H1 (cell line): ENCODE measurements at regions not wholly inside any gene's neighbourhood (a gene's known extent, or its start where the extent isn't known, plus 50 kb on each side); places are given as distances from the start of the nearest gene placed in this dataset.

ENCODE experiments used
- CTCF ChIA-PET: fragments of 300-600 bp; sonication (Branson Sonifier 250); formaldehyde crosslinking; loops from one replicate; lab custom pipeline; 2021; ENCODE audit not compliant: partially characterized antibody; lab: Charles Lee
- POLR2A ChIA-PET: fragments of 300-600 bp; sonication (Branson Sonifier 250); formaldehyde crosslinking; loops from one replicate; lab custom pipeline; 2021; ENCODE audit warnings: inconsistent platforms; ENCODE audit not compliant: partially characterized antibody; lab: Charles Lee
- DNase-seq, 2 experiments: peaks; one replicate each; pipeline versions ENCODE4 v3.0.0 to v3.0.0-alpha.2; 2010 to 2022; ENCODE audit warnings: low spot score in 2 of 2, low read depth in 1 of 2, mixed read lengths in 1 of 2
- FAIRE-seq: peaks from 2 replicates; lab custom pipeline; 2011; peaks lifted over from hg19 to GRCh38; lab: Jason Lieb, UNC
- H2AFZ ChIP-seq: 2 replicates; pipeline ENCODE4 v1.8.1; 2012; ENCODE audit warnings: low read length, inconsistent platforms
- H2AK5ac ChIP-seq: 2 replicates; pipeline ENCODE4 v1.6.1; 2013; ENCODE audit warnings: low read depth, low read length
- H2BK120ac ChIP-seq: replicated peaks from 2 replicates; pipeline ENCODE3; 2013; ENCODE audit warnings: low read depth, low read length, inconsistent platforms
- H2BK12ac ChIP-seq: 2 replicates; pipeline ENCODE4 v1.6.1; 2013; ENCODE audit warnings: low read depth, low read length
- H2BK15ac ChIP-seq: 2 replicates; pipeline ENCODE4 v1.6.1; 2013; ENCODE audit warnings: low read length
- H2BK20ac ChIP-seq: 2 replicates; pipeline ENCODE4 v1.6.1; 2013; ENCODE audit warnings: low read length
- H2BK5ac ChIP-seq: 2 replicates; pipeline ENCODE4 v1.6.1; 2013; ENCODE audit warnings: low read depth, low read length
- H3K14ac ChIP-seq: 2 replicates; pipeline ENCODE4 v1.6.1; 2013; ENCODE audit warnings: inconsistent platforms; ENCODE audit not compliant: insufficient read length
- H3K18ac ChIP-seq: 2 replicates; pipeline ENCODE4 v1.6.1; 2013; ENCODE audit warnings: low read length; ENCODE audit errors: extremely low read depth
- H3K23ac ChIP-seq: 2 replicates; pipeline ENCODE4 v1.6.1; 2013; ENCODE audit warnings: inconsistent platforms; ENCODE audit not compliant: insufficient read length
- H3K23me2 ChIP-seq: 2 replicates; pipeline ENCODE4 v1.6.1; 2013; ENCODE audit warnings: low read depth, low read length
- H3K27ac ChIP-seq: 2 replicates; pipeline ENCODE4 v1.6.1; 2011; ENCODE audit warnings: low read depth, low read length, inconsistent platforms
- H3K27me3 ChIP-seq, 4 experiments: replicated peaks in 1 of 4; 1 replicate in 1 of 4; 2 replicates in 3 of 4; pipeline versions ENCODE4 v1.6.1 to v1.8.1; 2011 to 2013; ENCODE audit warnings: low read length in 3 of 4, mild to moderate bottlenecking in 3 of 4, inconsistent platforms in 2 of 4, mixed read lengths in 2 of 4, moderate library complexity in 1 of 4; ENCODE audit not compliant: control insufficient read depth in 3 of 4, insufficient read depth in 3 of 4; ENCODE audit errors: extremely low read depth in 1 of 4
- H3K36me3 ChIP-seq, 4 experiments: 2 replicates each; pipeline versions ENCODE4 v1.6.1 to v1.8.1; 2011 to 2013; ENCODE audit warnings: mild to moderate bottlenecking in 4 of 4, low read length in 3 of 4, moderate library complexity in 2 of 4, control low read depth in 1 of 4, inconsistent platforms in 1 of 4; ENCODE audit not compliant: insufficient read depth in 4 of 4, control insufficient read depth in 2 of 4
- H3K4ac ChIP-seq: replicated peaks from 2 replicates; pipeline ENCODE3; 2013; ENCODE audit warnings: low read length, low read depth, mixed read lengths, inconsistent platforms; ENCODE audit not compliant: insufficient read length
- H3K4me1 ChIP-seq, 4 experiments: replicated peaks in 1 of 4; 1 replicate in 1 of 4; 2 replicates in 3 of 4; pipeline versions ENCODE4 v1.6.1 to v1.8.1; 2011 to 2013; ENCODE audit warnings: low read length in 3 of 4, inconsistent platforms in 2 of 4, mixed read lengths in 1 of 4; ENCODE audit not compliant: insufficient read depth in 4 of 4, control insufficient read depth in 3 of 4
- H3K4me2 ChIP-seq, 2 experiments: 2 replicates each; pipeline versions ENCODE4 v1.6.1 to v1.8.1; 2011 to 2013; ENCODE audit warnings: low read depth in 2 of 2, low read length in 2 of 2, control low read depth in 1 of 2, inconsistent platforms in 1 of 2, mild to moderate bottlenecking in 1 of 2; ENCODE audit not compliant: insufficient read depth in 1 of 2
- H3K4me3 ChIP-seq, 4 experiments: fragments of 200-600, 300-600 bp in 1 of 4; sonication (generic), shearing (Covaris generic), sonication (Bioruptor Twin) in 1 of 4; 2 replicates each; pipeline versions ENCODE4 v1.5.1 to v1.8.1; 2011 to 2016; ENCODE audit warnings: low read length in 4 of 4, low read depth in 3 of 4, control low read depth in 2 of 4, inconsistent platforms in 2 of 4, mild to moderate bottlenecking in 2 of 4, mixed read lengths in 1 of 4, moderate library complexity in 1 of 4; ENCODE audit not compliant: insufficient read depth in 2 of 4; ENCODE audit errors: extremely low read depth in 1 of 4
- H3K56ac ChIP-seq: replicated peaks from 2 replicates; pipeline ENCODE3; 2013; ENCODE audit warnings: low read depth, mild to moderate bottlenecking, mixed read lengths, low read length, inconsistent platforms; ENCODE audit not compliant: insufficient read length
- H3K79me1 ChIP-seq: 2 replicates; pipeline ENCODE4 v1.6.1; 2013; ENCODE audit warnings: low read depth, low read length, control low read depth
- H3K79me2 ChIP-seq, 2 experiments: 2 replicates each; pipeline versions ENCODE4 v1.6.1 to v1.8.1; 2012 to 2013; ENCODE audit warnings: low read length in 2 of 2, mild to moderate bottlenecking in 2 of 2, inconsistent platforms in 1 of 2; ENCODE audit not compliant: insufficient read depth in 2 of 2, control insufficient read depth in 1 of 2
- H3K9ac ChIP-seq, 4 experiments: replicated peaks in 1 of 4; 1 replicate in 1 of 4; 2 replicates in 3 of 4; pipeline versions ENCODE4 v1.6.1 to v1.8.1; 2011 to 2013; ENCODE audit warnings: low read depth in 3 of 4, low read length in 3 of 4, control low read depth in 2 of 4, mild to moderate bottlenecking in 2 of 4, moderate library complexity in 2 of 4, inconsistent platforms in 1 of 4; ENCODE audit errors: extremely low read depth in 1 of 4
- H3K9me3 ChIP-seq, 2 experiments: 2 replicates each; pipeline versions ENCODE4 v1.6.1 to v1.8.1; 2012 to 2013; ENCODE audit warnings: mild to moderate bottlenecking in 2 of 2, moderate library complexity in 2 of 2, control low read depth in 1 of 2, inconsistent platforms in 1 of 2, low read depth in 1 of 2, low read length in 1 of 2, mixed read lengths in 1 of 2; ENCODE audit not compliant: insufficient read depth in 2 of 2
- H4K20me1 ChIP-seq, 2 experiments: replicated peaks in 1 of 2; 2 replicates each; pipeline versions ENCODE3 to v1.8.1; 2011 to 2013; ENCODE audit warnings: inconsistent platforms in 2 of 2, low read length in 2 of 2, mild to moderate bottlenecking in 1 of 2; ENCODE audit not compliant: insufficient read depth in 2 of 2, control insufficient read depth in 1 of 2
- H4K5ac ChIP-seq: 2 replicates; pipeline ENCODE4 v1.6.1; 2013; ENCODE audit warnings: low read length, low read depth, mixed read lengths, inconsistent platforms; ENCODE audit not compliant: insufficient read length
- H4K8ac ChIP-seq: 2 replicates; pipeline ENCODE4 v1.8.0; 2013; ENCODE audit warnings: mild to moderate bottlenecking, moderate library complexity, low read length, inconsistent platforms; ENCODE audit not compliant: insufficient read depth; ENCODE audit errors: extremely low read depth
- H4K91ac ChIP-seq: replicated peaks from 2 replicates; pipeline ENCODE3; 2013; ENCODE audit warnings: low read length, mixed read lengths, inconsistent platforms; ENCODE audit not compliant: insufficient read length
- ASH2L ChIP-seq: fragments of 200-600, 300-600 bp; sonication (generic); IDR thresholded peaks from one replicate; pipeline ENCODE4 v1.7.1; 2017; ENCODE audit warnings: low read length
- BACH1 ChIP-seq: IDR thresholded peaks from 2 replicates; pipeline ENCODE4 v1.6.1; 2012; ENCODE audit warnings: low read length, improper control_type of control experiment
- BCL11A ChIP-seq, 2 experiments: IDR thresholded peaks; one replicate each; pipeline ENCODE4 v1.6.1; 2011; ENCODE audit warnings: low read depth in 2 of 2, low read length in 2 of 2, mild to moderate bottlenecking in 2 of 2
- CBX8 ChIP-seq: fragments of 300-800, 300-1000 bp; sonication (generic); IDR thresholded peaks from 2 replicates; pipeline ENCODE4 v1.7.1; 2016; ENCODE audit warnings: low read depth, low read length, borderline replicate concordance
- CHD1 ChIP-seq: IDR thresholded peaks from 2 replicates; pipeline ENCODE4 v1.6.1; 2012; ENCODE audit warnings: low read depth, low read length, improper control_type of control experiment
- EZH2 ChIP-seq: fragments of 200-600 bp; sonication (generic); IDR thresholded peaks from 2 replicates; pipeline ENCODE4 v1.7.1; 2012; ENCODE audit warnings: low read depth, mild to moderate bottlenecking, moderate library complexity, low read length, inconsistent platforms; ENCODE audit not compliant: severe bottlenecking
- GTF2F1 ChIP-seq: IDR thresholded peaks from 2 replicates; pipeline ENCODE4 v1.6.1; 2012; ENCODE audit warnings: low read depth, low read length, improper control_type of control experiment, borderline replicate concordance
- KDM4A ChIP-seq: IDR thresholded peaks from one replicate; pipeline ENCODE4 v1.7.1; 2012; ENCODE audit warnings: low read depth, mild to moderate bottlenecking, moderate library complexity, low read length, inconsistent platforms; ENCODE audit not compliant: severe bottlenecking
- KDM5A ChIP-seq: fragments of 200-600 bp; IDR thresholded peaks from 2 replicates; pipeline ENCODE4 v1.7.1; 2012; ENCODE audit warnings: mild to moderate bottlenecking, low read length, inconsistent platforms, mixed read lengths
- RFX5 ChIP-seq: IDR thresholded peaks from 2 replicates; pipeline ENCODE4 v1.6.1; 2011; ENCODE audit warnings: low read depth, low read length, improper control_type of control experiment, borderline replicate concordance
- SRF ChIP-seq: IDR thresholded peaks from 2 replicates; pipeline ENCODE4 v1.6.1; 2011; ENCODE audit warnings: mild to moderate bottlenecking, low read depth, low read length, moderate library complexity
- TBP ChIP-seq: IDR thresholded peaks from 2 replicates; pipeline ENCODE4 v1.6.1; 2011; ENCODE audit warnings: low read depth, low read length, improper control_type of control experiment
- TEAD4 ChIP-seq: IDR thresholded peaks from 2 replicates; pipeline ENCODE4 v1.6.1; 2012; ENCODE audit warnings: low read depth, low read length, inconsistent platforms, mixed read lengths
- TF ChIP-seq, protein P1 (sequence below): IDR thresholded peaks from 2 replicates; pipeline ENCODE4 v1.6.1; 2011; ENCODE audit warnings: low read depth, mild to moderate bottlenecking, low read length; ENCODE audit not compliant: insufficient read depth

DNA sequence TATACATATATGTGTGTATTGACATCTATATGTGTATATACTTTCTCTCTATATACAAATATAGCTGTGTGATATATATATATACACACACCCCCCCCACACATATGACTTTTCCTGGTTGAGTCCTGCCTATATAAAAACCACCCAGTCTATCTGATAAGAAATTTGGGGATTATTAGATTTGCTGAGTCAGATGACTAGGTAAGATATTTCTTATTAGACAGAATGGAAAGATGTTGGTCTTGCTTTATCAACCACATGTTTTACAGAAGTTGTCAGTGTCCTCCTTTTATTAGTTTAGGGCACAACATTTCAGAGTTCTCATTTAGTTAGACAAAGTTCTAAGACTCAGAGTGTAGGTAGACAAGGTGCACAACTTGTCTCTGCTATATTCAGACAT lies 953.3 kb downstream of the METTL15 start:
- no peak overlapping the region for H3K4me3 ChIP-seq
- no peaks in the 10 kb centered on the region for H4K20me1 ChIP-seq
- H2AFZ ChIP-seq = no peak overlapping the region
- H3K79me1 ChIP-seq = no peaks in the 10 kb centered on the region
- H3K56ac ChIP-seq = no peak overlapping the region
- H2BK120ac ChIP-seq = no peak overlapping the region
- no peak overlapping the region for H3K14ac ChIP-seq
- no peak overlapping the region for H4K5ac ChIP-seq
- peaks cover 0 to 5% of the 10 kb centered on the region in 2 experiments; a peak in 2 of 4 replicates for H3K9me3 ChIP-seq
- no peak overlapping the region for H3K27ac ChIP-seq
- no peak overlapping the region for H2BK15ac ChIP-seq
- H3K9ac ChIP-seq = no peak overlapping the region
- ChIA-PET POLR2A (no interaction called here), CTCF (interaction anchor here (1.6 kb wide), 1 partner anchor 41 kb away, joined by 6 read pairs; no protein-coding TSS in a partner anchor)
- H2AK5ac ChIP-seq = no peak overlapping the region
- no peak overlapping the region for H4K91ac ChIP-seq
- no peaks in the 10 kb centered on the region for H3K36me3 ChIP-seq
- no peaks in the 10 kb centered on the region for H3K23me2 ChIP-seq
- no peaks in the 10 kb centered on the region for H3K27me3 ChIP-seq
- no peak overlapping the region for H2BK20ac ChIP-seq
- no peak overlapping the region for H2BK5ac ChIP-seq
- no peak for FAIRE-seq
- no peak overlapping the region for H3K23ac ChIP-seq
- no peak overlapping the region for H4K8ac ChIP-seq
- no peak overlapping the region for H2BK12ac ChIP-seq
- no peaks in the 10 kb centered on the region for H3K4me1 ChIP-seq
- no peak overlapping the region for H3K4me2 ChIP-seq
- H3K18ac ChIP-seq = no peak overlapping the region
- DNase-seq = no peak
- H3K4ac ChIP-seq = no peak overlapping the region
- no peaks in the 10 kb centered on the region for H3K79me2 ChIP-seq
- TF ChIP-seq KDM5A (no peak), BACH1 (no peak), TBP (no peak), CHD1 (no peak), BCL11A (IDR thresholded peaks at IDR 0.05; ENCODE audit: low read depth in 2 of 2, low read length in 2 of 2) (no peak), SRF (no peak), TEAD4 (no peak), KDM4A (no peak), ASH2L (no peak), RFX5 (no peak), CBX8 (no peak), EZH2 (no peak), GTF2F1 (no peak)
- TF ChIP-seq, protein P1, sequence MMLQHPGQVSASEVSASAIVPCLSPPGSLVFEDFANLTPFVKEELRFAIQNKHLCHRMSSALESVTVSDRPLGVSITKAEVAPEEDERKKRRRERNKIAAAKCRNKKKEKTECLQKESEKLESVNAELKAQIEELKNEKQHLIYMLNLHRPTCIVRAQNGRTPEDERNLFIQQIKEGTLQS = no peak
